ENCODE measurements at regions not wholly inside any gene's neighbourhood (a gene's known extent, or its start where the extent isn't known, plus 50 kb on each side); places are given as distances from the start of the nearest gene placed in this dataset.
"Not testable (repeated sequence)": the region's sequence is repeated elsewhere in the genome, so short reads cannot be mapped to it uniquely, and the experiment has no call there.

- DNase-seq = no peak
Observed at GRCh38 chr1:118290571-118290970, 105.5 kb upstream of the SPAG17 start.

GRCh38 chr1:118290046-118290445 is 105.0 kb upstream of the SPAG17 start:
- DNase-seq = no peak

GRCh38 chr1:118280656-118281055 is 95.6 kb upstream of the SPAG17 start:
- DNase-seq = not testable (repeated sequence)

DNA sequence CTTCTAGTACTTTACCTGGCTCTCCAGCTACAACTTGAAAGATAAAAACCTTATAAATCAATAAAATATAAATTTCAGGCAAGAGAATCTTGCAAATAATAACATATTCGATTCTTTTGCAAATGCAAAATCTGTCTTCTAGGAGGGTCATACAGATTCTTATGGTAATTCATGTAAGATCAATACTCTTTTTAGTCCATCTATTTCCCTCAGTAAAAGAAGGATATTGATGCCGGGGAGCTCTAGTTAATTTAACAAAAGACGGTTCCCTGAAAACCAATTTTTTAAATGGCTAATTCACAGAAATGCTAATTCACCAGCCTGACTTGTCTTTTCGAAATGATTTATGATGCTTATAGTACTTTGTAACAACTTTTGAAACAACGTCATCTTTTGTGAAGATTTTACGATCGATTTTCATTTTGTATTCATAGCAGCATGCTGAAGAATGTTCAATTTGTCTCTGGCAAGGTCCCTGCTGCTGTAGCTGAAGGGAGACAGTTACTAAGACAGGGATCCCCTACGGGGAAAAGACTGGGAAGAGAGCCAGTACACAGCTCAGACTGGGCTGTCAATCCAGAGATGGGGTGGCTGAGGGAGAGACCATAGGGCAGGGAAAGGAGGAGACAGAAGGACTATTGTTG is 90.6 kb upstream of the SPAG17 start:
- DNase-seq = no peak

GRCh38 chr1:118272884-118273283 is 87.9 kb upstream of the SPAG17 start:
- no peak for DNase-seq

DNA sequence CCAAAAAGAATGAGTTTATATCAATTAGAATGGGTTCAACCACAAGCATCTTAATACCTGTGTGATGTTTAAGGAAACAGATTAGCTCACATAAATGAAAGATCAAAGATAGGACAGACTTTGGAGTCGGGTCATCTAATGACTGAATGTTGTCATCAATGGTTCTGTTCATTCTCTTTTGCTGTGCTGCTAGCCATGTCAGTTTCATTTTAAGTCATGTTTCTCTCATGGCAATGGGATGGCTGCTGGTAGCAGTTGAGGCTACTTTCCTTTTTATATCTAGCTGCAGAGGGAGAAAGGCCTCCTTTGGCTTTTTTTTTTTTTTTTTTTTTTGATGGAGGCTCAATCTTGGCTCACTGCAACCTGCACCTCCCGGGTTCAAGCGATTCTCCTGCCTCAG is 86.9 kb upstream of the SPAG17 start:
- DNase-seq = no peak

DNA sequence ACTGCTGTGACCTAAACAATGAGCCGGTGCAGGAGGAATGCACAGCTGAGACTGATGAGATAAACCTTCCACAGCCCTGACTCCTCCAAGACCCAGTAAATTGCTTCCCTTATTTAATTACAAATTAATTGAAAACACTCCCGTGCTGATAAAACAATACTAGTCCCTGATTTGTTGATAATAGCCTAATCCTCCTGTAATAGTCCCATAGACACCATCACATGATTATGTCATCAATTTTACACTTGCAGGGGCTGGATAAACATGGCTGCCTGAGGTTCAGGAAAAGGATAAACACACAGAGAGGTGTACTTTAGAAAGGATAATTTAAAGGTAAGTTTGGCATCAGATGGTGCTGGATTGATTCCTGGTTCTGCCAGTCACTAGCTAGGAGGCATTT is 84.6 kb upstream of the SPAG17 start:
- DNase-seq = no peak

- no peak for DNase-seq
Observed at GRCh38 chr1:118266436-118266835, 81.4 kb upstream of the SPAG17 start.

GRCh38 chr1:118264343-118264742 is 79.3 kb upstream of the SPAG17 start:
- DNase-seq = no peak

- DNase-seq = no peak
Observed at GRCh38 chr1:118262865-118263264, 77.8 kb upstream of the SPAG17 start.

DNA sequence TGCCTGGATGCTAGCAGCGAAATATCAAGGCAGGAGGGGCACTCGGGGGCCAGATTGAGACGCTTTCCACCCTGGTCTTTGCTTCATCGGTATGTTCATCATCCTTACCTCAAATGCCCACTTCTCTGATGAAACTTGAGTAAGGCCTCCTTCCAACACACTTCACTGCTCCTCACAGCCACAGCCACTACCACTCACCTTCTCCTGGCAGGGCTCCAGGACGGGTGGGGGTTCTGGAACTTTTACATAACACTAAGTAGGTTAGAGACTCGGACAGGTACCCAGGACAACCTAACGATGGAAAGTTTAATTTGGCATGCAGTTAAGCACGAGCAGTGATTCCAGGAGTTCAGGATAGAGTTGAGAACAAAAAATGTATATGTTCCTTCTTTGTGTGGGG is 73.9 kb upstream of the SPAG17 start:
- no peak for DNase-seq

GRCh38 chr1:118257946-118258345 is 72.9 kb upstream of the SPAG17 start:
- DNase-seq = no peak

DNA sequence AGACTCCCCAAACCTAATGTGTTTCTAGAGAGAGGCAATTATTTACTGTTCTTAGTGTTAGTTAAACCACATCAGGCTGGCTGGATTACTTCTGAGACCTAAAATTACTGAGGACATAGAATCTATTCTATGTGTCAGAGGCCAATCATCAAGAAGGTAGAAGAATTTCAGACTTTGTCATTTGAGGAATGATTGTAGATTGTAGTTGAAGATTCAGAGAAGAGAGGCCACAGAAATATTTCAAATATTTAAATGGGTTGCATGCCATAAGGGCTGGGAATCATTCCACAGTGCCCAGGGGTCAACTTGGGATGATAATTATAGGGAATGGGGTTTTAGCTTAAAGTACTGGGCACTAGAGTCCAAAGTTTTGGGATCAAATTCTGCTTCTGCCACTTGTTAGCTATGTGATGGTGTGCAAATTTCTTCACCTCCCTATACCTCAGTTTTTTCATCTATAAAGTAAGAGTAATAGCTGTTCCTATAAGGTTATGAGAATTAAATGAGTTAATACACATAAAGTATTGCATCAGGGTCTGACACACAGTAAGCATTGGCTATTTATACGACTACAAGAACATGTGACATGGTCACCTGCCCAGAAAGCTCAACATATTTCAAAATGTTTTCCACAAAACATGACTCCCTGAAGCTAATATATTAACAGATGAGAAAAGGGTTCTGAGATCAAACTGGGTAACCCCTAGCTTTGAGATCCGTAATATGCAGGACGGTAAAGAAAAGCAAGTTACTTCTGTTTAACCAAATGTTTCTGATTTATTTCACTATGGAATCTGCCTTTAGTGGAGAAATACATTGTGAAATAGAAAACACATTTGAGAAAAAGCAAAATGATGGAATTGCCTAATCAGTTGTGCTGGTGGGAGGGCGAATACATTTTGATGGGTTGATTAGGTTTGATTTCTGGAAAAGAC is 69.7 kb upstream of the SPAG17 start:
- no peak for DNase-seq

- DNase-seq = no peak
Observed at GRCh38 chr1:118254001-118254400, 69.0 kb upstream of the SPAG17 start.

DNA sequence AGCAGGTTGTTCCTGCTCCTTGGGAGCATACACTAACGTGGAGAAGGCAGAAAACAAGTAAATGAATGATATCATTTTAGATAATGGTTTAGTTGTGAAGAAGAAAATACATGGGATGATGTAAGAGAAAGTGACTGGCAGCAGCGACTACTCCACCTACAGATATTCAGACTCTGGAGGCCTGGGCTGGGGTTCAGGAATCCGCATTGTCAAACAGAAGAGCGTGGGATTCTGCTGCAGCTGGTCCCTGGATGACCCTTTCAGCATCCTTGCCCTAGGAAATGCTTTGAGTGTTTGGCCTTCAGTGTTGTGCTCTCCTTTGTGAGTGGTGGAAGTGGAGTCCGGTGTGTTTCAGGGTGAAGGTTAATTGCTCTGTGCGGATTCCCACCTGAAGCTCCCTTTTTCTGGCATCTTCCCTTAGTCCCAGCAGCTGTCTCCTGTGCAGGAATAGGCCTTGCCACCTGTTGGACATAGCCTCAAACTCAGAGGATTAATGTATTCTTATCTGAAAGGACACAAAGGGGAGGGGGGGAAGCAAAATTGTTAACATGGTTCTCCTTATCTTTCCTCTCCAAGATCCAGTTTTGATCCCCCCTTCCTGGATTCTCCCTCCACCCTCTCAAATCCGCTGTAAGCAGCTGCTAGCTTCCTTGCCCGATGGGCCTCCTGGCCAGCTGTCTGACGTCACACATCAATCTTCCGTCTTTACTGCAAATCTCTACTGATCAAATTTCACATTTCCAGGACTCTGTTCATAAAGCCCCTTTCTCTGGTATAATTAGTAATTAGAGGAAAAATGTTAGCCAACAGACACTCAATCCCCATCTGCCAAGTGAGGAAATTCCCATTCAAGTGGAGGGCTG is 68.3 kb upstream of the SPAG17 start:
- no peak for DNase-seq

DNA sequence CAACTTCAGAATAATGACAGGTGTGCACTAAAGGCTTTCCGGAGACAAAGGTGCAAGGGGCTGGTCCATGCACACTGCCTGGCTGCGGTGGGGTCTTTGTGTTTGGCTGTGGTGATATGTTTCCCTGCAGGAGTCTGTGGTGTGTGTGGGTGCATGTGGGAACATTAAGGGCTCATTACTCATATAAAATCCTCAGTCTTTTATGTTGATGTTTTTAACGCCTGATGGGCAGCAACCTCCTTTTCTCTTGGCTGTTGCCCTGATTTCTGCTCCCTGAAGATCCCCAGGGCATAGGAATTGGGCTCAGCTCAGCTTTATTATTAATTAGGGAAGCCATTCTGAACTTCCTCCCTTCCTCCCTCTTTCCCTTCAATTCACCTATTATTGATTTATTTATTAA is 67.6 kb upstream of the SPAG17 start:
- DNase-seq = no peak

- no peak for DNase-seq
Observed at GRCh38 chr1:118250232-118250631, 65.2 kb upstream of the SPAG17 start.

DNA sequence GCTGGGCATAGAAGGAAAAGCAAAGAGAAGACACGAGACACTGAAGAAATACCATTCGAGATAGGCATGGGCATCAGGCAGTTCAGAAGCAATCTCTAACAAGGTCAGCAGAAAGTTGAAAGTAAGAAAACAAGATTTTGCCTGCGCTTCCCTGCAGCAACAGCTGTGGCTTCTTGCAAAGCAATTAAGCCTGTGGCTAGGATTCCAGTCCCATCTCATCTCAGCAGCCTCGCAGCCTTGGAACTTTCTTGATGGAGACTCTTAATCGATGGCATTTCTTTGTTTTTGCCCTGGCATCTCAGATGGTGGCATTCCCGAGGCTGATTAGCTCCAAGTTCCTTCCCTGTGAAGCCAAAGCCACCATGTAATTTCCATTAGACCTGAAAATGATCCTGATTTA is 64.6 kb upstream of the SPAG17 start:
- no peak for DNase-seq

GRCh38 chr1:118247593-118247992 is 62.6 kb upstream of the SPAG17 start:
- DNase-seq = peak; percentile 8

DNA sequence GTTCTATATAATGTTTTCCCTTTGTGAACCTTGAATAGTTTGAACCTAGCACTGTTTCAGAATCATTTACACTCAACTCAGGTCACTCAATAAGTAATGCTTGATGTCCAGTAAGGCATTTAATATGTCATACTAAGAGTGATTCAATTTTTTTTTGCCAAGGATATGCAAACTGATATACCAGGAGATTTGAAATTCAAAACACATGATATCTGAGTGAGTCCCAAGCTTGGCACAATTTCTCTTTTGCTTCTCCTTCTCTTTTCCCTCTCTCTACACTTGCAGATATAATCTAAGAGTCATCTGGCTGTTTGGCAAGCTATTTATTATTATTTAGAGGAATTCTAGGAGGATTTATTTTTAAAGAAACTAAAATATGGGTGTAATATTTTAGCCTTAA is 61.6 kb upstream of the SPAG17 start:
- DNase-seq = no peak

DNA sequence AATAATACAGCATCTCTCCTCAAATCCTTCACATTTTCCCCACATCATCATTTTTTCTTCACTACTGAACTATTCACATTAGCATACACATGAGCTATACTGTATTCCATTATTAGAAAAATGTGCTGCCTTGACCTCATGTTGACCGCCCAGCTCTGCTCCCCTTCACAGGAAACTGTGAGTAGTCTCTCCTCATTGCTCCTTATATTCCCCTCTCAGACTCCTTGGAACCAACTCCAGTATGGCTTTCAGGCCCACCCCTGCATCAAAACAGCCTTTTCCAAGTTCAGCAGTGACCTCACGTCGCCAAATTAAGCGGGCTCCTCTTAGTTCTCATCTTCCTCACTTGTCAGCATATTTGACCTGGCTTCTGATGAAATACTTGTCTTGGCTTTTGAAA is 59.2 kb upstream of the SPAG17 start:
- DNase-seq = no peak

GRCh38 chr1:118243269-118243668 is 58.2 kb upstream of the SPAG17 start:
- DNase-seq = no peak

Measured in NCI-H510A treated with DMSO at 0.1 percent for 48 hours (cell line).